ENCODE measurements at regions not wholly inside any gene's neighbourhood (a gene's known extent, or its start where the extent isn't known, plus 50 kb on each side); places are given as distances from the start of the nearest gene placed in this dataset.
"Not testable (repeated sequence)": the region's sequence is repeated elsewhere in the genome, so short reads cannot be mapped to it uniquely, and the experiment has no call there.

- no peak for DNase-seq (ENCODE audit: low read depth)
Measured at GRCh38 chr21:14613486-14614224, 67.5 kb upstream of the SAMSN1 start.

GRCh38 chr21:14610119-14610518 is 64.0 kb upstream of the SAMSN1 start:
- not testable (repeated sequence) for DNase-seq (ENCODE audit: low read depth)

GRCh38 chr21:14609274-14609673 is 63.2 kb upstream of the SAMSN1 start:
- DNase-seq (ENCODE audit: low read depth): no peak

GRCh38 chr21:14607262-14607661 is 61.1 kb upstream of the SAMSN1 start:
- no peak for DNase-seq (ENCODE audit: low read depth)

GRCh38 chr21:14603202-14603601 is 57.1 kb upstream of the SAMSN1 start:
- no peak for DNase-seq (ENCODE audit: low read depth)

- no peak for DNase-seq (ENCODE audit: low read depth)
Measured at GRCh38 chr21:14602382-14602958, 56.4 kb upstream of the SAMSN1 start.

GRCh38 chr21:14600569-14601297 is 54.6 kb upstream of the SAMSN1 start:
- DNase-seq (ENCODE audit: low read depth): peak; percentile 79

- DNase-seq (ENCODE audit: low read depth): no peak
Measured at GRCh38 chr21:14598065-14598464, 52.0 kb upstream of the SAMSN1 start.
